GM12892 (cell line): ENCODE measurements at regions not wholly inside any gene's neighbourhood (a gene's known extent, or its start where the extent isn't known, plus 50 kb on each side); places are given as distances from the start of the nearest gene placed in this dataset.

Experiments
- POLR2A ChIP-seq: IDR thresholded peaks from 2 replicates; pipeline ENCODE4 v1.6.1; 2011; ENCODE audit warnings: low read depth, low read length, control low read depth
- POLR2AphosphoS5 ChIP-seq: IDR thresholded peaks from 2 replicates; pipeline ENCODE4 v1.6.1; 2011; ENCODE audit warnings: low read depth, low read length, control low read depth

DNA sequence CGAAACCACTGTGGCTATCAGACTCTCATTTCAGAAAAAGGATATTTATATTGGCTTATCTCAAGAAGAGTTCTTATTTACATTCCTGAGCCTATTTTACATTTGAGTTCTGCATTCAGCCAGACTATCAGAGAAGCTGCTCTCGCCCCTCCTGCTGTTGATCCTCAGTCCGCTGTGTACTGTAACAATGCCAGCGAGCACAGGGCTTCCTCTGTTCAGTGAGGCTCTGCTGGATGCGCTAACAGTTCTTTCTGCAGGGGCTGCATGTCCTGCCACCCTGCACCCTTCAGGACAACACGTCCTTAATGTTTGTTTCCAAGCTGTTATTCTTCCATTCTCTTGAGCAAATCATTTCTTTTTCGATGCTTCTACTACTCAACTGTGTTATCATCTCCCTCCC is 463.7 kb upstream of the SGCG start:
- no peak for TF ChIP-seq POLR2A
- no peak for TF ChIP-seq POLR2AphosphoS5
